ENCODE measurements at regions not wholly inside any gene's neighbourhood (a gene's known extent, or its start where the extent isn't known, plus 50 kb on each side); places are given as distances from the start of the nearest gene placed in this dataset.

GRCh38 chr2:66036948-66037347, 398.0 kb upstream of the MEIS1 start:
- no peaks in the 10 kb centered on the region for H3K27me3 ChIP-seq (ENCODE audit: insufficient read depth, poor library complexity, severe bottlenecking)
- DNase-seq (ENCODE audit: low spot score) (no peak), ATAC-seq (ENCODE audit: low read depth) (no peak)
- H3K4me1 ChIP-seq (ENCODE audit: insufficient read depth, poor library complexity, severe bottlenecking) = no peaks in the 10 kb centered on the region
- no peak overlapping the region for H3K27ac ChIP-seq (ENCODE audit: poor library complexity, severe bottlenecking)
- TF ChIP-seq CTCF (IDR thresholded peaks at IDR 0.05; ENCODE audit: poor library complexity, severe bottlenecking) = no peak
- H3K36me3 ChIP-seq (ENCODE audit: low read depth) = no peaks in the 10 kb centered on the region
- no peak overlapping the region for H3K4me3 ChIP-seq (ENCODE audit: severe bottlenecking)
- no peaks in the 10 kb centered on the region for H3K9me3 ChIP-seq (ENCODE audit: severe bottlenecking)

- no peak for TF ChIP-seq CTCF (IDR thresholded peaks at IDR 0.05; ENCODE audit: poor library complexity, severe bottlenecking)
- no peaks in the 10 kb centered on the region for H3K9me3 ChIP-seq (ENCODE audit: severe bottlenecking)
These were observed 400.5 kb upstream of the MEIS1 start for GRCh38 chr2:66034467-66034866.

GRCh38 chr2:66032226-66032775, 402.6 kb upstream of the MEIS1 start:
- no peak overlapping the region for H3K27ac ChIP-seq (ENCODE audit: poor library complexity, severe bottlenecking)
- H3K9me3 ChIP-seq (ENCODE audit: severe bottlenecking) = no peaks in the 10 kb centered on the region
- H3K4me3 ChIP-seq (ENCODE audit: severe bottlenecking) = no peak overlapping the region
- H3K4me1 ChIP-seq (ENCODE audit: insufficient read depth, poor library complexity, severe bottlenecking) = no peaks in the 10 kb centered on the region
- no peak for TF ChIP-seq CTCF (IDR thresholded peaks at IDR 0.05; ENCODE audit: poor library complexity, severe bottlenecking)
- ATAC-seq (ENCODE audit: low read depth) (no peak), DNase-seq (ENCODE audit: low spot score) (no peak)
- H3K36me3 ChIP-seq (ENCODE audit: low read depth) = no peaks in the 10 kb centered on the region
- H3K27me3 ChIP-seq (ENCODE audit: insufficient read depth, poor library complexity, severe bottlenecking) = no peaks in the 10 kb centered on the region

More at GRCh38 chr2:66034467-66034866, 400.5 kb upstream of the MEIS1 start:
- no peaks in the 10 kb centered on the region for H3K36me3 ChIP-seq (ENCODE audit: low read depth)
- no peaks in the 10 kb centered on the region for H3K27me3 ChIP-seq (ENCODE audit: insufficient read depth, poor library complexity, severe bottlenecking)
- no peak for ATAC-seq (ENCODE audit: low read depth)
- H3K4me1 ChIP-seq (ENCODE audit: insufficient read depth, poor library complexity, severe bottlenecking) = no peaks in the 10 kb centered on the region
- H3K27ac ChIP-seq (ENCODE audit: poor library complexity, severe bottlenecking) = no peak overlapping the region
- H3K4me3 ChIP-seq (ENCODE audit: severe bottlenecking) = no peak overlapping the region
- no peak for DNase-seq (ENCODE audit: low spot score)

- DNase-seq (ENCODE audit: low spot score) (no peak), ATAC-seq (ENCODE audit: low read depth) (no peak)
- Histone ChIP-seq H3K9me3 (ENCODE audit: severe bottlenecking) (no peaks in the 10 kb centered on the region), H3K36me3 (ENCODE audit: low read depth) (no peaks in the 10 kb centered on the region), H3K4me3 (ENCODE audit: severe bottlenecking) (no peak overlapping the region), H3K27me3 (ENCODE audit: insufficient read depth, poor library complexity, severe bottlenecking) (no peaks in the 10 kb centered on the region), H3K4me1 (ENCODE audit: insufficient read depth, poor library complexity, severe bottlenecking) (no peaks in the 10 kb centered on the region), H3K27ac (ENCODE audit: poor library complexity, severe bottlenecking) (no peak overlapping the region)
- TF ChIP-seq CTCF (IDR thresholded peaks at IDR 0.05; ENCODE audit: poor library complexity, severe bottlenecking) = no peak
These were observed 403.7 kb upstream of the MEIS1 start for GRCh38 chr2:66031236-66031635.

- H3K4me1 ChIP-seq (ENCODE audit: insufficient read depth, poor library complexity, severe bottlenecking) = no peaks in the 10 kb centered on the region
- no peak overlapping the region for H3K27ac ChIP-seq (ENCODE audit: poor library complexity, severe bottlenecking)
- no peak overlapping the region for H3K4me3 ChIP-seq (ENCODE audit: severe bottlenecking)
- no peaks in the 10 kb centered on the region for H3K27me3 ChIP-seq (ENCODE audit: insufficient read depth, poor library complexity, severe bottlenecking)
- no peaks in the 10 kb centered on the region for H3K36me3 ChIP-seq (ENCODE audit: low read depth)
- ATAC-seq (ENCODE audit: low read depth) (no peak), DNase-seq (ENCODE audit: low spot score) (no peak)
- no peak for TF ChIP-seq CTCF (IDR thresholded peaks at IDR 0.05; ENCODE audit: poor library complexity, severe bottlenecking)
- no peaks in the 10 kb centered on the region for H3K9me3 ChIP-seq (ENCODE audit: severe bottlenecking)
These were observed 404.4 kb upstream of the MEIS1 start for GRCh38 chr2:66030553-66030952.

Measured in RWPE2 (cell line).